GM19395 (cell line): ENCODE measurements at regions not wholly inside any gene's neighbourhood (a gene's known extent, or its start where the extent isn't known, plus 50 kb on each side); places are given as distances from the start of the nearest gene placed in this dataset.

Source experiments
- ATAC-seq: cut with Tn5 transposase; IDR thresholded peaks from one replicate; pipeline ENCODE4 v1.9.1; 2021; ENCODE audit warnings: mild to moderate bottlenecking, moderate library complexity; ENCODE audit not compliant: unreplicated experiment

GRCh38 chr2:106941372-106941993 lies 55.5 kb upstream of the ST6GAL2 start:
- ATAC-seq = no peak

GRCh38 chr2:106943468-106944200 lies 57.7 kb upstream of the ST6GAL2 start:
- no peak for ATAC-seq

- ATAC-seq = no peak
Observed at GRCh38 chr2:106944215-106944614, 58.2 kb upstream of the ST6GAL2 start.

GRCh38 chr2:106948540-106948939 lies 62.6 kb upstream of the ST6GAL2 start:
- no peak for ATAC-seq

GRCh38 chr2:106953236-106953635 lies 67.3 kb upstream of the ST6GAL2 start:
- no peak for ATAC-seq

GRCh38 chr2:106953779-106954178 lies 67.8 kb upstream of the ST6GAL2 start:
- ATAC-seq = no peak

- ATAC-seq = no peak
Observed at GRCh38 chr2:106954304-106954703, 68.3 kb upstream of the ST6GAL2 start.

- ATAC-seq = no peak
Observed at GRCh38 chr2:106956416-106956815, 70.4 kb upstream of the ST6GAL2 start.

- ATAC-seq = no peak
Observed at GRCh38 chr2:106956879-106957278, 70.9 kb upstream of the ST6GAL2 start.

- no peak for ATAC-seq
Observed at GRCh38 chr2:106959975-106960682, 74.2 kb upstream of the ST6GAL2 start.

GRCh38 chr2:106960683-106961161 lies 74.8 kb upstream of the ST6GAL2 start:
- no peak for ATAC-seq

- no peak for ATAC-seq
Observed at GRCh38 chr2:106961328-106961727, 75.4 kb upstream of the ST6GAL2 start.

- ATAC-seq = no peak
Observed at GRCh38 chr2:106963156-106963555, 77.2 kb upstream of the ST6GAL2 start.

GRCh38 chr2:106963893-106964292 lies 77.9 kb upstream of the ST6GAL2 start:
- ATAC-seq = no peak

- no peak for ATAC-seq
Observed at GRCh38 chr2:106965611-106966010, 79.6 kb upstream of the ST6GAL2 start.

GRCh38 chr2:106969777-106970176 lies 83.8 kb upstream of the ST6GAL2 start:
- ATAC-seq = no peak

GRCh38 chr2:106970471-106971261 lies 84.7 kb upstream of the ST6GAL2 start:
- no peak for ATAC-seq

GRCh38 chr2:106972782-106973181 lies 86.8 kb upstream of the ST6GAL2 start:
- ATAC-seq = no peak

- no peak for ATAC-seq
Observed at GRCh38 chr2:106974891-106975290, 88.9 kb upstream of the ST6GAL2 start.

GRCh38 chr2:106975641-106976040 lies 89.7 kb upstream of the ST6GAL2 start:
- no peak for ATAC-seq

- no peak for ATAC-seq
Observed at GRCh38 chr2:106976548-106976947, 90.6 kb upstream of the ST6GAL2 start.
